HepG2 (cell line): ENCODE measurements at regions not wholly inside any gene's neighbourhood (a gene's known extent, or its start where the extent isn't known, plus 50 kb on each side); places are given as distances from the start of the nearest gene placed in this dataset.

Source experiments
- ATAC-seq: fragments of 200-7000 bp; cut with Tn5 transposase; 3 replicates; pipeline ENCODE4 v1.9.1; 2020; ENCODE audit warnings: mild to moderate bottlenecking, moderate library complexity
- BruUV-seq: library from RNA; stranded (reverse); fragments of 400-500 nt; replicated peaks from 2 replicates; lab custom pipeline; 2021; lab: Mats Ljungman, UMichigan
- CTCF ChIA-PET: fragments of 300-600 bp; formaldehyde crosslinking; extraction: SDS; loops from one replicate; lab custom pipeline; 2021; ENCODE audit warnings: low total read pairs, inconsistent platforms, low intra/inter-chr PET ratio; lab: Yijun Ruan, JAX
- POLR2A ChIA-PET: fragments of 350-600 bp; sonication (Branson Sonifier 250); formaldehyde crosslinking; loops from one replicate; lab custom pipeline; 2020; ENCODE audit warnings: antibody characterized with exemption, inconsistent platforms; lab: Yijun Ruan, JAX
- DNase-seq: peaks from one replicate; pipeline ENCODE4 v3.0.0-alpha.2; 2015; ENCODE audit warnings: low spot score
- FAIRE-seq: peaks from 3 replicates; lab custom pipeline; 2011; peaks lifted over from hg19 to GRCh38; lab: Jason Lieb, UNC
- H2AFZ ChIP-seq: one replicate; pipeline ENCODE4 v1.6.1; 2011; ENCODE audit warnings: low read length, inconsistent platforms
- H3K27ac ChIP-seq: fragments of 300-600 bp; 3 replicates; pipeline ENCODE4 v1.8.0; 2011; ENCODE audit warnings: mixed run types, mild to moderate bottlenecking, mixed read lengths, low read length, inconsistent platforms; ENCODE audit not compliant: insufficient read depth; ENCODE audit errors: extremely low read length
- H3K27me3 ChIP-seq, 2 experiments: fragments of 200-600 bp in 1 of 2; 2 replicates in 1 of 2; 3 replicates in 1 of 2; pipeline versions ENCODE4 v1.6.0 to v1.8.0; 2011; ENCODE audit warnings: low read length in 2 of 2, mild to moderate bottlenecking in 2 of 2, moderate library complexity in 2 of 2, inconsistent platforms in 1 of 2; ENCODE audit not compliant: insufficient read depth in 2 of 2, control insufficient read depth in 1 of 2
- H3K36me3 ChIP-seq, 2 experiments: fragments of 200-600 bp in 1 of 2; replicated peaks in 1 of 2; 2 replicates in 1 of 2; 3 replicates in 1 of 2; pipeline versions ENCODE4 v1.5.1 to v1.8.0; 2011; ENCODE audit warnings: low read length in 2 of 2, inconsistent platforms in 1 of 2; ENCODE audit not compliant: insufficient read depth in 2 of 2, control insufficient read depth in 1 of 2
- H3K4me1 ChIP-seq: 2 replicates; pipeline ENCODE4 v1.5.1; 2012; ENCODE audit warnings: low read length, inconsistent platforms; ENCODE audit not compliant: insufficient read depth
- H3K4me2 ChIP-seq: 2 replicates; pipeline ENCODE4 v1.6.0; 2011; ENCODE audit warnings: low read depth, low read length, inconsistent platforms
- H3K4me3 ChIP-seq, 3 experiments: fragments of 200-600 bp in 1 of 3; sonication (generic), shearing (Covaris generic) in 1 of 3; replicated peaks in 1 of 3; 2 replicates each; pipeline ENCODE4 v1.5.1; 2011 to 2016; ENCODE audit warnings: low read length in 3 of 3, inconsistent platforms in 2 of 3, low read depth in 2 of 3, mild to moderate bottlenecking in 2 of 3, control low read depth in 1 of 3, mixed read lengths in 1 of 3; ENCODE audit not compliant: insufficient read depth in 1 of 3
- H3K79me2 ChIP-seq: one replicate; pipeline ENCODE4 v1.6.1; 2011; ENCODE audit warnings: low read length, inconsistent platforms; ENCODE audit not compliant: insufficient read depth
- H3K9ac ChIP-seq: 2 replicates; pipeline ENCODE4 v1.6.0; 2011; ENCODE audit warnings: mild to moderate bottlenecking, low read depth, low read length, inconsistent platforms; ENCODE audit not compliant: insufficient read depth
- H3K9me3 ChIP-seq: 2 replicates; pipeline ENCODE4 v1.5.1; 2012; ENCODE audit warnings: mild to moderate bottlenecking, low read length
- H4K20me1 ChIP-seq: 2 replicates; pipeline ENCODE4 v1.6.0; 2011; ENCODE audit warnings: inconsistent platforms, mild to moderate bottlenecking, low read length, moderate library complexity; ENCODE audit not compliant: insufficient read depth
- MNT ChIP-seq: fragments of 450-650 bp; IDR thresholded peaks from 2 replicates; pipeline ENCODE4 v1.6.1; 2016
- SMYD3 ChIP-seq: sonication (generic); formaldehyde crosslinking; IDR thresholded peaks from 2 replicates; pipeline ENCODE4 v1.8.1; 2023; ENCODE audit warnings: mild to moderate bottlenecking, missing genetic modification reagents
- SP5 ChIP-seq: IDR thresholded peaks from 2 replicates; pipeline ENCODE4 v1.6.1; 2016; ENCODE audit warnings: low read depth, borderline replicate concordance
- ZMYM3 ChIP-seq: sonication (generic); formaldehyde crosslinking; IDR thresholded peaks from 2 replicates; pipeline ENCODE4 v1.5.1; 2020; ENCODE audit warnings: mild to moderate bottlenecking, missing genetic modification reagents
- ZNF34 ChIP-seq: sonication (generic); formaldehyde crosslinking; IDR thresholded peaks from 2 replicates; pipeline ENCODE4 v1.4.0; 2020; ENCODE audit warnings: mild to moderate bottlenecking, missing genetic modification reagents, borderline replicate concordance
- ZNF383 ChIP-seq: sonication (generic); formaldehyde crosslinking; IDR thresholded peaks from 2 replicates; pipeline ENCODE4 v1.4.0; 2020; ENCODE audit warnings: missing genetic modification reagents, mild to moderate bottlenecking, borderline replicate concordance
- ZNF414 ChIP-seq: sonication (generic); formaldehyde crosslinking; IDR thresholded peaks from 2 replicates; pipeline ENCODE4 v1.5.0; 2020; ENCODE audit warnings: missing genetic modification reagents
- ZSCAN29 ChIP-seq: sonication (generic); formaldehyde crosslinking; conservative IDR thresholded peaks from 2 replicates; pipeline ENCODE4 v1.4.0; 2020; ENCODE audit warnings: mild to moderate bottlenecking, missing genetic modification reagents
- WGBS: methylation state at CpG from one replicate; pipeline ENCODE4 v1.1.6; 2017; ENCODE audit warnings: low lambda C conversion rate; 5-methylcytosine and 5-hydroxymethylcytosine counted together
- in situ Hi-C: cut with HindIII; loops from 2 replicates; pipeline ENCODE4 v1.10.0; 2017; ENCODE audit warnings: low pct_unique_long_range_greater_than_20kb; ENCODE audit not compliant: extremely low pct_ligation_motif_present
- intact Hi-C: fragments of 100-400 bp; cut with micrococcal nuclease; formaldehyde crosslinking; loops from one replicate; pipeline ENCODE4 v1.10.0; 2022; ENCODE audit not compliant: unreplicated experiment

GRCh38 chr16:54479546-54479945 lies 193.0 kb upstream of the IRX3 start:
- 0% methylated on average over 1 of the region's 1 CpG for WGBS
- POLR2A ChIA-PET, result no interaction called here
- no peak overlapping the region for H3K4me3 ChIP-seq

More at GRCh38 chr16:54479546-54479945, 193.0 kb upstream of the IRX3 start:
- BruUV-seq, result no TSS peak
- Histone ChIP-seq H3K4me1 (no peaks in the 10 kb centered on the region), H2AFZ (no peak overlapping the region), H3K27ac (no peak overlapping the region), H3K27me3 (peaks cover 0 to 28% of the 10 kb centered on the region in 2 experiments; a peak in 2 of 5 replicates), H3K9me3 (no peaks in the 10 kb centered on the region), H3K9ac (no peak overlapping the region), H3K4me2 (no peak overlapping the region), H3K36me3 (no peaks in the 10 kb centered on the region), H3K79me2 (no peaks in the 10 kb centered on the region), H4K20me1 (no peaks in the 10 kb centered on the region)
- in situ Hi-C loops, result no loop called here
- no peak for DNase-seq
- CTCF ChIA-PET, result no interaction called here
- ATAC-seq, result no peak
- no peak for FAIRE-seq
- intact Hi-C loops, result no loop called here
- TF ChIP-seq ZNF383 (CRISPR knock-in tag), result no peak
- TF ChIP-seq ZSCAN29 (CRISPR knock-in tag), result no peak
- peak; percentile 91 for TF ChIP-seq MNT
- no peak for TF ChIP-seq SMYD3
- TF ChIP-seq ZNF34, result no peak
- no peak for TF ChIP-seq SP5 (CRISPR knock-in tag)
- no peak for TF ChIP-seq ZNF414
- no peak for TF ChIP-seq ZMYM3 (CRISPR knock-in tag)
- TF ChIP-seq, all 625 proteins: peak for 1
